Natural killer cell (primary cell): ENCODE measurements at regions not wholly inside any gene's neighbourhood (a gene's known extent, or its start where the extent isn't known, plus 50 kb on each side); places are given as distances from the start of the nearest gene placed in this dataset.
"Not testable (repeated sequence)": the region's sequence is repeated elsewhere in the genome, so short reads cannot be mapped to it uniquely, and the experiment has no call there.

Experiments
- ATAC-seq, 3 donors: fragments of 150-1000 bp in 2 of 3; fragments of 200-7000 bp in 1 of 3; cut with Tn5 transposase; 1 replicate in 1 of 3; 2 replicates in 2 of 3; pipeline ENCODE4 v1.10.0; 2021; ENCODE audit warnings: mild to moderate bottlenecking in 2 of 3, moderate library complexity in 2 of 3
- DNase-seq, 2 donors: peaks; one replicate each; pipeline versions ENCODE4 v3.0.0 to v3.0.0-alpha.2; 2013 to 2021; ENCODE audit warnings: mixed read lengths in 1 of 2
- H3K27ac ChIP-seq: one replicate; pipeline ENCODE4 v1.5.1; 2013; ENCODE audit warnings: mild to moderate bottlenecking, low read length
- H3K27me3 ChIP-seq: one replicate; pipeline ENCODE4 v1.6.1; 2013; ENCODE audit warnings: low read length; ENCODE audit not compliant: control insufficient read depth, insufficient read depth
- H3K36me3 ChIP-seq: one replicate; pipeline ENCODE4 v1.6.1; 2013; ENCODE audit warnings: low read length; ENCODE audit not compliant: control insufficient read depth, insufficient read depth
- H3K4me1 ChIP-seq: one replicate; pipeline ENCODE4 v1.6.1; 2013; ENCODE audit warnings: low read length; ENCODE audit not compliant: control insufficient read depth, insufficient read depth
- H3K4me3 ChIP-seq: one replicate; pipeline ENCODE4 v1.5.1; 2013; ENCODE audit warnings: low read length
- H3K9me3 ChIP-seq: one replicate; pipeline ENCODE4 v1.6.1; 2013; ENCODE audit warnings: low read length; ENCODE audit not compliant: control insufficient read depth, insufficient read depth
- H3K27ac Mint-ChIP-seq, 2 donors: one replicate each; pipeline ENCODE4 v1.8.0; 2022; ENCODE audit warnings: mild to moderate bottlenecking in 2 of 2, mixed read lengths in 2 of 2, moderate library complexity in 1 of 2
- H3K27me3 Mint-ChIP-seq, 2 donors: one replicate each; pipeline ENCODE4 v1.8.0; 2022; ENCODE audit warnings: low read depth in 2 of 2, mixed read lengths in 2 of 2
- H3K36me3 Mint-ChIP-seq: one replicate; pipeline ENCODE4 v1.8.0; 2022; ENCODE audit warnings: mixed read lengths
- H3K4me1 Mint-ChIP-seq, 2 donors: one replicate each; pipeline ENCODE4 v1.8.0; 2022; ENCODE audit warnings: mixed read lengths in 2 of 2
- H3K4me3 Mint-ChIP-seq: one replicate; pipeline ENCODE4 v1.8.0; 2022; ENCODE audit warnings: mild to moderate bottlenecking, moderate library complexity, mixed read lengths
- H3K9me3 Mint-ChIP-seq, 2 donors: one replicate each; pipeline ENCODE4 v1.8.0; 2022; ENCODE audit warnings: mixed read lengths in 2 of 2
- WGBS: methylation state at CpG from one replicate; pipeline ENCODE4 v1.1.7; 2013; ENCODE audit warnings: missing lambda C conversion rate; ENCODE audit not compliant: insufficient coverage; 5-methylcytosine and 5-hydroxymethylcytosine counted together
- intact Hi-C: fragments of 100-400 bp; cut with micrococcal nuclease; formaldehyde crosslinking; loops from one replicate; pipeline ENCODE4 v1.14.2; 2022
- TF ChIP-seq, protein P1 (sequence below): fragments of 200-600 bp; IDR thresholded peaks from one replicate; pipeline ENCODE4 v1.8.0; 2022; ENCODE audit warnings: antibody characterized with exemption

GRCh38 chr17:21768244-21768643, 75.9 kb downstream of the KCNJ18 start:
- H3K36me3 ChIP-seq, H3K27me3 Mint-ChIP-seq, H3K9me3 ChIP-seq, H3K4me1 ChIP-seq, H3K27ac ChIP-seq, H3K27ac Mint-ChIP-seq, H3K36me3 Mint-ChIP-seq, H3K4me3 ChIP-seq, H3K9me3 Mint-ChIP-seq, ATAC-seq, DNase-seq, H3K4me3 Mint-ChIP-seq, intact Hi-C loops, H3K4me1 Mint-ChIP-seq, H3K27me3 ChIP-seq: not testable (repeated sequence)
- 51% methylated on average over 5 of the region's 6 CpGs for WGBS

- DNase-seq: not testable (repeated sequence)
Measured at GRCh38 chr17:21768729-21769462, 76.6 kb downstream of the KCNJ18 start.

DNA sequence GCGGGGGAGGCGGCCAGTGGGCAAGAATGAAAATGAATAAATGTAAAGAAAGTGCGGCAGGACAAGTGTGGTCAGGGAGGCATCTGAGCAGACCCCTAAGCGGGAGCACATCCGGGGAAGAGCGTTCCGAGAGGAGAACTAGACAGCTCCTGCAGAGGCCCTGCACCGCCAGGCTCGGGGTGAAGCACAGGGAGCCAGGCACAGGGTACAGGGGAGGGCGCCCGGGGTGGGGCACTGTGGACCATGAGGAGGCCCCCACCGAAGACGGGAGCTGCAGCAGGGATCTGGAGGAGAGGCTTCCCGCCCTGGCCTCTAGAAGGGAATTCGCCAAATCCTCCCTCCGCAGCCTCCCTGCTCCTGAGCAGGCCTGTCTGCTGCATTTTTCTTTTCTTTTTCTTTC, 77.5 kb downstream of the KCNJ18 start:
- H3K36me3 ChIP-seq, intact Hi-C loops, H3K9me3 ChIP-seq, H3K27me3 ChIP-seq, ATAC-seq, H3K27ac ChIP-seq, H3K4me1 ChIP-seq, H3K36me3 Mint-ChIP-seq, DNase-seq, H3K9me3 Mint-ChIP-seq, H3K27me3 Mint-ChIP-seq, H3K4me1 Mint-ChIP-seq, H3K4me3 Mint-ChIP-seq, H3K27ac Mint-ChIP-seq, H3K4me3 ChIP-seq: not testable (repeated sequence)
- WGBS: 95% methylated on average over 16 of the region's 16 CpGs

More at GRCh38 chr17:21768729-21769462, 76.6 kb downstream of the KCNJ18 start:
- H3K27ac Mint-ChIP-seq, intact Hi-C loops, H3K36me3 ChIP-seq, H3K27me3 Mint-ChIP-seq, H3K4me1 Mint-ChIP-seq, H3K4me1 ChIP-seq, ATAC-seq, H3K36me3 Mint-ChIP-seq, H3K9me3 ChIP-seq, H3K4me3 Mint-ChIP-seq, H3K27me3 ChIP-seq, H3K4me3 ChIP-seq, H3K27ac ChIP-seq, H3K9me3 Mint-ChIP-seq: not testable (repeated sequence)
- 84% methylated on average over 13 of the region's 13 CpGs for WGBS

GRCh38 chr17:21770466-21771446, 78.4 kb downstream of the KCNJ18 start:
- H3K36me3 ChIP-seq, H3K27ac ChIP-seq, H3K4me1 ChIP-seq, H3K4me3 Mint-ChIP-seq, intact Hi-C loops, H3K9me3 ChIP-seq, H3K4me3 ChIP-seq, H3K9me3 Mint-ChIP-seq, H3K36me3 Mint-ChIP-seq, H3K27me3 Mint-ChIP-seq, H3K4me1 Mint-ChIP-seq, H3K27ac Mint-ChIP-seq, H3K27me3 ChIP-seq, DNase-seq: not testable (repeated sequence)
- 50% methylated on average over 25 of the region's 70 CpGs for WGBS
- ATAC-seq: peak; percentile 80 to 99 (median 93)

DNA sequence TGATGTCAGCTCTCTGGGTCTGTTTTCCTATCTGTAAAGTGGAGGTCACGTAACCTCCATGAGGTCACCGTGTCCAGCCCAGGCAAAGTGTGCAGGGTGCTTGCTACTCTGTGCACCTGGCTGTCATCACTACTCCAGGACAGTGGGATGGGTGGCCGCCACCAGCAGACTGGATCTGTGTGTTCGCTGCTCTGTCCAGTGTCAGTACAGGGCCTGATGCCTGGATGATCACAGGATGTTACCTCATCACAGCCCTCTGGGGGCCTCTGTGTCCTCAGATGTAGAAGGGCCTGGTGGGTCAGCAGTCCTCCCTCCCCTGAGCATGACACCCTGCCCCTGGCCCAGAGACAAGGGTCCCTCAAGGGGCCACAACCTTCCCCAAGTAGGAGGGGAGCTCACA, 80.0 kb downstream of the KCNJ18 start:
- no peaks in the 10 kb centered on the region for H3K27me3 Mint-ChIP-seq
- H3K4me1 Mint-ChIP-seq: no peaks in the 10 kb centered on the region
- Histone ChIP-seq H3K4me3 (no peak overlapping the region), H3K27ac (no peak overlapping the region), H3K9me3 (no peaks in the 10 kb centered on the region), H3K4me1 (no peaks in the 10 kb centered on the region), H3K27me3 (no peaks in the 10 kb centered on the region), H3K36me3 (no peaks in the 10 kb centered on the region)
- DNase-seq (no peak), ATAC-seq (no peak)
- no peak overlapping the region for H3K27ac Mint-ChIP-seq
- TF ChIP-seq, protein P1, sequence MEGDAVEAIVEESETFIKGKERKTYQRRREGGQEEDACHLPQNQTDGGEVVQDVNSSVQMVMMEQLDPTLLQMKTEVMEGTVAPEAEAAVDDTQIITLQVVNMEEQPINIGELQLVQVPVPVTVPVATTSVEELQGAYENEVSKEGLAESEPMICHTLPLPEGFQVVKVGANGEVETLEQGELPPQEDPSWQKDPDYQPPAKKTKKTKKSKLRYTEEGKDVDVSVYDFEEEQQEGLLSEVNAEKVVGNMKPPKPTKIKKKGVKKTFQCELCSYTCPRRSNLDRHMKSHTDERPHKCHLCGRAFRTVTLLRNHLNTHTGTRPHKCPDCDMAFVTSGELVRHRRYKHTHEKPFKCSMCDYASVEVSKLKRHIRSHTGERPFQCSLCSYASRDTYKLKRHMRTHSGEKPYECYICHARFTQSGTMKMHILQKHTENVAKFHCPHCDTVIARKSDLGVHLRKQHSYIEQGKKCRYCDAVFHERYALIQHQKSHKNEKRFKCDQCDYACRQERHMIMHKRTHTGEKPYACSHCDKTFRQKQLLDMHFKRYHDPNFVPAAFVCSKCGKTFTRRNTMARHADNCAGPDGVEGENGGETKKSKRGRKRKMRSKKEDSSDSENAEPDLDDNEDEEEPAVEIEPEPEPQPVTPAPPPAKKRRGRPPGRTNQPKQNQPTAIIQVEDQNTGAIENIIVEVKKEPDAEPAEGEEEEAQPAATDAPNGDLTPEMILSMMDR: no peak
- H3K36me3 Mint-ChIP-seq: no peaks in the 10 kb centered on the region
- 69% methylated on average over 4 of the region's 4 CpGs for WGBS
- H3K9me3 Mint-ChIP-seq: no peaks in the 10 kb centered on the region
- H3K4me3 Mint-ChIP-seq: no peak overlapping the region
- intact Hi-C loops: no loop called here

DNA sequence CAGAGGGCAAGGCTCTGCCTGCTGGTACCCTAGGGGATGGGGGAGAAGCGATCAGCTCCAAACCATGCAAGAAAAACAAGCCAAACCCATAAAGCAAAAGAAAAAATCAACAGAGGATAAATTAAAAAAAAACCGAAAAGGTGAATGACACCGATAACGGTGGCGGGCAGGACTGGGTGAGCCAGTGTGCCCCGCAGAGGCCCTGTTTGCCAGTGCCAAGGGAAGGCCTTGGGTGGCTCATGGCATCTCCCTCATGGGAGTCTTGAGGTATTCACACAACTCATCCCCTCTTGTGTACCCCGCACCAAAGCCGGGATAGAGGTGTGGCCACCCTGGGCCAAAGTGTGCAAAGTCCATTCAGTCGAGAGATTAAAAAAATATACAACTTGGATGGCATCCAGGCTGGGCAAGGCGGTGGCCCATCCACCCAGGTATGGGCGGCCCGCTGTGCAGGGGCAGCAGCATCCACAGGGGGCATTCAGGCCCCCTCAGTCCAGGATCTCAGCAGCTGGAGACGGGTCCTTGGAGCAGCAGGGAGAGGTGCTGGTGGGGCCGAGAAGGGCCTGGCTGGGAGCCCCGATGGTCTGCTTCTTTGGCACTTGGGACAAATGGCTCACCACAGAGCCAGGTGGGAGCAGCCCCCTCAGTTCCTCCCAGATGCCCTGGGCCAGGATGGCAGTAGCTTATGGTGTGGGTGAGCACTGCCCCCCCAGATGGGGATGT, 80.8 kb downstream of the KCNJ18 start:
- H3K9me3 ChIP-seq, ATAC-seq, H3K4me1 Mint-ChIP-seq, H3K27me3 ChIP-seq, intact Hi-C loops, H3K9me3 Mint-ChIP-seq, H3K27ac Mint-ChIP-seq, H3K27me3 Mint-ChIP-seq, H3K27ac ChIP-seq, H3K4me3 Mint-ChIP-seq, H3K4me3 ChIP-seq, H3K36me3 ChIP-seq, H3K36me3 Mint-ChIP-seq, H3K4me1 ChIP-seq, DNase-seq: not testable (repeated sequence)
- 90% methylated on average over 12 of the region's 15 CpGs for WGBS
